PC-9 (cell line): ENCODE measurements at regions not wholly inside any gene's neighbourhood (a gene's known extent, or its start where the extent isn't known, plus 50 kb on each side); places are given as distances from the start of the nearest gene placed in this dataset.

Experiments
- EZH2 ChIP-seq: fragments of 200-600 bp; sonication (generic); IDR thresholded peaks from 2 replicates; pipeline ENCODE4 v1.8.0; 2017; ENCODE audit warnings: antibody characterized with exemption, low read depth
- TF ChIP-seq, protein P1 (sequence below): fragments of 200-600 bp; sonication (generic); conservative IDR thresholded peaks from 2 replicates; pipeline ENCODE4 v1.6.1; 2017; ENCODE audit warnings: mixed run types, antibody characterized with exemption, mild to moderate bottlenecking, moderate library complexity

DNA sequence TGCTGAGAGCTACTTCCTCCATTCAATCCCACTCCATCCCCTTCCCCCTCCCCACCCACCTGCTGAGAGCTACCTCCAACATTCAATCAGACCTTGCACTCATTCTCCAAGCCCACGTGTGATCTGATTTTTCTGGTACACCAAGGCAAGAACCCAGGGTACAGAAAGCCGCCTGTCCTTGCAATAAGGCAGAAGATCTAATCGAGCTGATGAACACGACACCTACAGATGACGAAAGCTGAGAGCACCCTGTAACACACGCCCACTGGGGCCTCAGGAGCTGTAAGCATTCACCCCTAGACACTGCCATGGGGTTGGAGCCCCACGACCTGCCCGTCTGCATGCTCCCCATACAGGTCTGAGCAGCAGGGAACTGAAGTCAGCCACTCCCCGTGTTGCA, 58.3 kb downstream of the TRIML1 start:
- TF ChIP-seq, protein P1, sequence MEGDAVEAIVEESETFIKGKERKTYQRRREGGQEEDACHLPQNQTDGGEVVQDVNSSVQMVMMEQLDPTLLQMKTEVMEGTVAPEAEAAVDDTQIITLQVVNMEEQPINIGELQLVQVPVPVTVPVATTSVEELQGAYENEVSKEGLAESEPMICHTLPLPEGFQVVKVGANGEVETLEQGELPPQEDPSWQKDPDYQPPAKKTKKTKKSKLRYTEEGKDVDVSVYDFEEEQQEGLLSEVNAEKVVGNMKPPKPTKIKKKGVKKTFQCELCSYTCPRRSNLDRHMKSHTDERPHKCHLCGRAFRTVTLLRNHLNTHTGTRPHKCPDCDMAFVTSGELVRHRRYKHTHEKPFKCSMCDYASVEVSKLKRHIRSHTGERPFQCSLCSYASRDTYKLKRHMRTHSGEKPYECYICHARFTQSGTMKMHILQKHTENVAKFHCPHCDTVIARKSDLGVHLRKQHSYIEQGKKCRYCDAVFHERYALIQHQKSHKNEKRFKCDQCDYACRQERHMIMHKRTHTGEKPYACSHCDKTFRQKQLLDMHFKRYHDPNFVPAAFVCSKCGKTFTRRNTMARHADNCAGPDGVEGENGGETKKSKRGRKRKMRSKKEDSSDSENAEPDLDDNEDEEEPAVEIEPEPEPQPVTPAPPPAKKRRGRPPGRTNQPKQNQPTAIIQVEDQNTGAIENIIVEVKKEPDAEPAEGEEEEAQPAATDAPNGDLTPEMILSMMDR = no peak
- no peak for TF ChIP-seq EZH2
